ENCODE measurements at regions not wholly inside any gene's neighbourhood (a gene's known extent, or its start where the extent isn't known, plus 50 kb on each side); places are given as distances from the start of the nearest gene placed in this dataset.

DNA sequence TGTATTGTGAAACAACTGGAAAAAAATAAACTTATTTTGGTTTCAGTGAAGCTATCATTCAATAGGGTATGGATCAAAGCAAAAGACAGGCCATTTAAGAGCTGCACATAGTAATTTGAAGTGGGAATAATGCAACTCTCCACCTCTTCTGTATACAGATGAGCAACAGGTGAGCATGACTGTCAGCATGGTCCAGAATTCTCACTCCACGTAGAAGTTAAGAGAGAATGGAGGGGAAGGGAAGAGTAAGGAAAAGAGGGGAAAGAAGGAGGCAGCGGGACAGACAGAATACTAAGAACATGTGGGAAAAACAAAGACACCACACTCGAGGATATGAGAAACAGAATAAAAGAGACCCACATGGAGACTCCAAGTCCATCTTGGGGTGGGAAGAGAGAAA, 396.1 kb upstream of the GRIA1 start:
- TF ChIP-seq ZFP3 (CRISPR knock-in tag; IDR thresholded peaks at IDR 0.05) = no peak
- no peak for TF ChIP-seq ZC3H10 (CRISPR knock-in tag; IDR thresholded peaks at IDR 0.05)
- TF ChIP-seq OSR1 (CRISPR knock-in tag; IDR thresholded peaks at IDR 0.05) = no peak
- no peak for TF ChIP-seq ARNTL (CRISPR knock-in tag; IDR thresholded peaks at IDR 0.05; ENCODE audit: borderline replicate concordance, low read depth)
- no peak for TF ChIP-seq ZNF8 (CRISPR knock-in tag; IDR thresholded peaks at IDR 0.05)
- TF ChIP-seq CREB5 (CRISPR knock-in tag; IDR thresholded peaks at IDR 0.05; ENCODE audit: low read depth) = no peak
- no peak for TF ChIP-seq ESRRG (CRISPR knock-in tag; IDR thresholded peaks at IDR 0.05)
- no peak for TF ChIP-seq TSHZ2 (CRISPR knock-in tag; IDR thresholded peaks at IDR 0.05)
- TF ChIP-seq SNAI2 (CRISPR knock-in tag; IDR thresholded peaks at IDR 0.05) = no peak
- no peak for ATAC-seq

GRCh38 chr5:153096381-153096780, 394.1 kb upstream of the GRIA1 start:
- no peak for ATAC-seq
- no peak for TF ChIP-seq CSDC2 (CRISPR knock-in tag; IDR thresholded peaks at IDR 0.05)

- no peak for ATAC-seq
- TF ChIP-seq ZC3H10 (CRISPR knock-in tag; IDR thresholded peaks at IDR 0.05) (no peak), CREB5 (CRISPR knock-in tag; IDR thresholded peaks at IDR 0.05; ENCODE audit: low read depth) (no peak), ISL1 (CRISPR knock-in tag; IDR thresholded peaks at IDR 0.05) (no peak), SNAI2 (CRISPR knock-in tag; IDR thresholded peaks at IDR 0.05) (no peak), OSR1 (CRISPR knock-in tag; IDR thresholded peaks at IDR 0.05) (no peak), ZNF565 (CRISPR knock-in tag; conservative IDR thresholded peaks at IDR 0.05; ENCODE audit: low read depth) (no peak), ARNTL (CRISPR knock-in tag; IDR thresholded peaks at IDR 0.05; ENCODE audit: borderline replicate concordance, low read depth) (no peak), RARB (CRISPR knock-in tag; IDR thresholded peaks at IDR 0.05) (no peak), ZNF8 (CRISPR knock-in tag; IDR thresholded peaks at IDR 0.05) (no peak)
- TF ChIP-seq, protein P1, sequence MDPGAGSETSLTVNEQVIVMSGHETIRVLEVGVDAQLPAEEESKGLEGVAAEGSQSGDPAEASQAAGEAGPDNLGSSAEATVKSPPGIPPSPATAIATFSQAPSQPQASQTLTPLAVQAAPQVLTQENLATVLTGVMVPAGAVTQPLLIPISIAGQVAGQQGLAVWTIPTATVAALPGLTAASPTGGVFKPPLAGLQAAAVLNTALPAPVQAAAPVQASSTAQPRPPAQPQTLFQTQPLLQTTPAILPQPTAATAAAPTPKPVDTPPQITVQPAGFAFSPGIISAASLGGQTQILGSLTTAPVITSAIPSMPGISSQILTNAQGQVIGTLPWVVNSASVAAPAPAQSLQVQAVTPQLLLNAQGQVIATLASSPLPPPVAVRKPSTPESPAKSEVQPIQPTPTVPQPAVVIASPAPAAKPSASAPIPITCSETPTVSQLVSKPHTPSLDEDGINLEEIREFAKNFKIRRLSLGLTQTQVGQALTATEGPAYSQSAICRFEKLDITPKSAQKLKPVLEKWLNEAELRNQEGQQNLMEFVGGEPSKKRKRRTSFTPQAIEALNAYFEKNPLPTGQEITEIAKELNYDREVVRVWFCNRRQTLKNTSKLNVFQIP (CRISPR knock-in tag; IDR thresholded peaks at IDR 0.05; ENCODE audit: borderline replicate concordance, low read depth) = no peak
Observed at GRCh38 chr5:153099328-153099727, 391.1 kb upstream of the GRIA1 start.

GRCh38 chr5:153101235-153102180, 389.0 kb upstream of the GRIA1 start:
- no peak for ATAC-seq
- TF ChIP-seq SNAI2 (CRISPR knock-in tag; IDR thresholded peaks at IDR 0.05) (no peak), ZNF565 (CRISPR knock-in tag; conservative IDR thresholded peaks at IDR 0.05; ENCODE audit: low read depth) (no peak), ZNF70 (CRISPR knock-in tag; IDR thresholded peaks at IDR 0.05) (no peak), TSHZ2 (CRISPR knock-in tag; IDR thresholded peaks at IDR 0.05) (no peak), CSRNP3 (CRISPR knock-in tag; IDR thresholded peaks at IDR 0.05) (no peak), GLIS3 (CRISPR knock-in tag; IDR thresholded peaks at IDR 0.05) (no peak), ARNTL (CRISPR knock-in tag; IDR thresholded peaks at IDR 0.05; ENCODE audit: borderline replicate concordance, low read depth) (no peak), ZFP3 (CRISPR knock-in tag; IDR thresholded peaks at IDR 0.05) (no peak), PATZ1 (CRISPR knock-in tag; IDR thresholded peaks at IDR 0.05; ENCODE audit: borderline replicate concordance) (no peak)
- TF ChIP-seq, protein P1 (CRISPR knock-in tag; IDR thresholded peaks at IDR 0.05; ENCODE audit: borderline replicate concordance, low read depth) = no peak
